ENCODE measurements at regions not wholly inside any gene's neighbourhood (a gene's known extent, or its start where the extent isn't known, plus 50 kb on each side); places are given as distances from the start of the nearest gene placed in this dataset.

GRCh38 chr11:33500861-33501479, 199.7 kb downstream of the C11orf91 start:
- no peak for TF ChIP-seq POLR2A (IDR thresholded peaks at IDR 0.05)
- TF ChIP-seq CTCF (IDR thresholded peaks at IDR 0.05) = no peak

All from uterus (tissue), 2 donors.